NCI-H524 treated with DMSO at 0.1 percent for 48 hours (cell line): ENCODE measurements at regions not wholly inside any gene's neighbourhood (a gene's known extent, or its start where the extent isn't known, plus 50 kb on each side); places are given as distances from the start of the nearest gene placed in this dataset.
"Not testable (repeated sequence)": the region's sequence is repeated elsewhere in the genome, so short reads cannot be mapped to it uniquely, and the experiment has no call there.

Experiments used
- DNase-seq: peaks from one replicate; lab custom pipeline; 2025; lab: John Stamatoyannopoulos, UW

DNA sequence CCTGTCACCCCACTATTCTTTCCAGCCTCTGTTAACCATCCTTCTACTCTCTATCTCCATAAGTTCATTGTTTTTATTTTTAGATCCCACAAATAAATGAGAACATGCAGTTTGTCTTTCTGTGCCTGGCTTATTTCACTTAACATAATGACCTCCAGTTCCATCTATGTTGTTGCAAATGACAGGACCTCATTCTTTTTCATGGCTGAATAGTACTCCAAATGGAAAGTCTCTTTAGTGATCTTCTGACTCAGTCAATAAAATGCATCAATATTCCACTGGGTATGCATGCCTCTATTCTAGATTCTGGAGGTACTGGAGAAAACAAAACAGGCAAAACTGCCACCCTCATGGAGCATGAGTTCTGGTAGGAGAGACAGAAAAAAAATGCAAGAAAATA, 459.0 kb downstream of the XYLT1 start:
- no peak for DNase-seq

DNA sequence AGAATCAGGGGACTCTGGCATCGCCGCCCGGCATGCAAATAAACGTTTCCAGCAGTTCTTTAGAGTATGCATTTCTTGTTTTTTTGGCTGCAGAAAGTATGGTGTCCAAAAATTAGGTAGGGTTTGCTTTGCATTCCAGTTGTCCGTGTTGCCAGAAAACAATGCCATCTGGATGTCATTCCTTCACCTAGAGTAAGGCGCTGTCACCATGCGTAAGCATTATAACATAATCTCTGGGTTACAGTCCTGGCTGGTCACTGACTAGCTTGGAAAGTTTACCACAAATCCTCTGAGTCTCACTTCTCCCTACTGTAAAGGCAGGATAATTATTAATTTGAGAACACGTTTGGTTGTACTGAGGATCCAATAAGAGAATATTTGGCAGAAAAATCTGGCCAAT, 457.7 kb downstream of the XYLT1 start:
- no peak for DNase-seq

DNA sequence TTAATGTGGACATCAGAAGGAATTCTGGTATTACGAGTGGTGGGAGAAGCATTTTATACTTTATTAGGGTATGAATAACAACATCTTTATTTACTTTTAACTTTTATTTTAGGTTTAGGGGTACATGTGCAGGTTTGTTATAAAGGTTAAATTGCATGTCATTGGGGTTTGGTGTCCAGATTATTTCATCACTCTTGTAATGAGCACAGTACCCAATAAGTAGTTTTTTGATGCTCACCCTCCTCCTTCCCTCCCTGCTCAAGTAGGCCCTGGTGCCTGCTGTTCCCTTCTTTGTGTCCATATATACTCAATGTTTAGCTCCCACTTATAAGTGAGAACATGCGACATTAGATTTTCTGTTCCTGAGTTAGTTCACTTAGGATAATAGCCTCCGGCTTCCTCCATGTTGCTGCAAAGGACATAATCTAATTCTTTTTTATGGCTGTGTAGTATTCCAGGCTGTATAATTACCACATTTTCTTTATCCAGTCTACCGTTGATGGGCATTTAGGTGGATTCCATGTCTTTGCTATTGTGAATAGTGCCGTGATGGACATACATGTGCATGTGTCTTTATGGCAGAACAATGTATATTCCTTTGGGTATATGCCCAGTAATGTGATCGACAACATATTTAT, 456.2 kb downstream of the XYLT1 start:
- no peak for DNase-seq

DNA sequence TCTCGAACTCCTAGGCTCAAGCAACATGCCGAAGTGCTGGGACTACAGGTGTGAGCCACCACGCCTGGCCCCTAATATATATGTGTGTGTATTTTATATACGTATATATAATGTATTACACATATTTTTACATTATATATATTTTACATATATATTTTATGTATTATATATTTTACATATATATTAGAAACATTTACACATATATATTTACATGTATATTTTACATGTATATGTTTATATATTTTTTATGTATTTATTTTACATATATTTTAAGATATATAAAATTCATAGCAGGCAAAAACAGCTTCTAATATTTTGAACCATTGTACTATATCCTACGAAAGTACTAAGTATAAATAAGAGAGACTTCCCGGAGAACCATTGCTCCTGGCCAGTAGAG, 455.1 kb downstream of the XYLT1 start:
- DNase-seq = no peak

DNA sequence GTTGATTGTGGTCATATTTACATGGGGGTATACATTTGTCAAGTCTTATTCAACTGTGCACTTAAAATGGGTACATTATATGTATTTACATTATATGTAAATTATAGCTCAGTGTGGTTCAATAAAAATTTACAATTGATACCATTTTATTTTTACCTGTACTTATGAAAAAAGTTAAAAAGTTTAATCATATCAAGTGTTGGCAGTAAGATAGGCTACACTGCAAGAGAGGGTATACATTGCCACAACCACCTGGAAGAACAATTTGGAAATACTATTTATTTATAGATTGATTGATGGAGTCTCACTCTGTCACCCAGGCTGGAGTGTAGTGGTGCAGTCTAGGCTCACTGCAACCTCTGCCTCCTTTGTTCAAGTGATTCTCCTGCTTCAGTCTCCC, 453.3 kb downstream of the XYLT1 start:
- DNase-seq = no peak

DNA sequence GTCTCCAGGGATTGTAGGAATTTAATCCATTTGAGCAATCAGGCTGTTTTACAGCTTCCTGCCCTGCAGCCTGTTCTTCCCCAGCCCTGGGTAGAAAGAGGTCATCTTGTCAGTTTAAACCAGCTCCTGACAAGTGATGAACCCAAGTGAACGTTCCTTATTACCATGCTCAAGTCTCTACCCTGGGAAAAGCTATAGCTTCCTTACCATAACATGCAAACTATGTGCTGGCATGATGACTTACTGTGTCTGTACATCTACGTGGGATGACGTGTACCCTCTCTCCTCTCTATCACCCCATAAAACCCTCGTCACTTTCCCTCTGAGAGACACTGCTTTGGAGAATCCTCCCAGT, 452.2 kb downstream of the XYLT1 start:
- DNase-seq = no peak

DNA sequence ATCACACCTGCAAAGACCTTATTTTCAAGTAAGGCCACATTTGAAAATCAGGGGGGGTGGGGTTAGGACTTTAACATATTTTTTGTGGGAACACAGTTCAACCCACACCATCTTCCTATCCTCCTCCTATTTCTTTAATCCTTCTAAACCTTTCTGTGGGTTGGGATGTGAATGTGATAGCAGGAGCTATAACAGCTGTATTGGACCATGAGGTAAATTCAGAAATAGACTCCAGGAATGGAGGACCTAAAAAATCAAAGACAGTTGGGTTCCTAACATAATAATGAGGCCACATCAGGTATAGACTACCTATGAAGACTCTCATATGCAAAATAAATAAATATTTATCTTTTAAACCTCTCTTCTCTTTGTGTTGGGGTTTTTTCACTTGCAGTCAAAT, 451.4 kb downstream of the XYLT1 start:
- no peak for DNase-seq

DNA sequence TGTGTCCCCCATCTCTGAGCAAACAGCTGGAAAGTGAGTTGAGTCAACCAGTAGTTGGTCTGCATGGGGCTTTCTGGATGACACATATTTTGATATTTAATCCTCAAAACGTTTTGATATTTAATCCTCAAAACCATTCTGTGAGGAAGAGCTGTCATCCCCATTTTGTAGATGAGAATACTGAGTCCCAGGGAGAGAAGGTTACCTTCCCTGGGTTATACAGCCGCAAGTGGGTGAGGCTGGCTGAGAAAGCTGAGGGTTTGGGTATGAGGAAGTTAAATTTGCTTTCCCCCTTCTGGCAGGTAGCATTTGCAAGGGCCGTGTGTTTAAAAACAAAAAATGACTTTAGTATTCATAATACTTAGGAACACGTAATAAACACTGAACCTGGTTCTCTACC, 447.2 kb downstream of the XYLT1 start:
- no peak for DNase-seq

DNA sequence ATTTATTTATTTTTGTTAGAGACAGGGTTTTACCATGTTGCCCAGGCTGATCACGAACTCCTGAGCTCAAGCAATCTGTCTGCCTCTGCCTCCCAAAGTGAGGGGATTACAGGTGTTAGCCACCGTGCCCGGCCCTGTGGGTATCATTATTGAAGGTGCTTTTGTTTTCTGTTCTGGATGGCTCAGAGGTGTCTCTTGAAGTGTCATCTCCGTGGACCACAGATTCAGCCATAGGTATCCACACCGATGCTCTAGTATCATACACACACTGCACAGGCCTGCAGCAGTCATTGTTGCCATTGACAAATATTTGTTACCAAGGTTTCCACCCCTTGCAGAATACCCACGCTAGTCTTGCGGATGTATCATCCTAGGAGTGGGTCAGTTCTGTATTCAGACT, 446.2 kb downstream of the XYLT1 start:
- DNase-seq = no peak

DNA sequence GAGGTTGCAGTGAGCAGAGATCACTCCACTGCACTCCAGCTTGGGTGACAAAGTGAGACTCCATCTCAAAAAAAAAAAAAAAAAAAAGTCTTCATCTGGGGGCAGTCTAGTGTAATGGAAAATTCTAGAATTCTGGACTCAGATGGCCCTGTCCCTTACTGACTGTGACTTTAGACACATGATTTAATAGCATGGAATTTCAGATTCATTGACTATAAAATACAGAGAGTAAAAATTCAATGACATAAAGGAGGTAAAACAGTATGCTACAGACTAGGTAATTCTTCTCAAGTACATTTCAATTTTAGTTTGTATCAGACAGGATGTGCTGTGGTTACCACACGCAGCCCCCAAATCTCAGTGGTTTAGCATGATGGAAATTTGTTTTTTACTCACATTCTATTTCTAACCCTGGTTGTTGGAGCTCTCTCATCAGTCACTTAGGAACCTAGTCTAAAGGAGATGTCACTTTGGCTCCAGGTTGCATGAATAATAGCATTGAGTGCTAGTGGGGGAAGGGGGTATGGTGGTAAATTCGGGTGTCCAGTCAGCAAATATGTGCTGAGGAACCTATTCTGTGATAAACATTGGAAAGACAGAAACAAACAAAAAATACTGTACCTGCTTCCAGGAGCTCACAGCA, 444.0 kb downstream of the XYLT1 start:
- no peak for DNase-seq

DNA sequence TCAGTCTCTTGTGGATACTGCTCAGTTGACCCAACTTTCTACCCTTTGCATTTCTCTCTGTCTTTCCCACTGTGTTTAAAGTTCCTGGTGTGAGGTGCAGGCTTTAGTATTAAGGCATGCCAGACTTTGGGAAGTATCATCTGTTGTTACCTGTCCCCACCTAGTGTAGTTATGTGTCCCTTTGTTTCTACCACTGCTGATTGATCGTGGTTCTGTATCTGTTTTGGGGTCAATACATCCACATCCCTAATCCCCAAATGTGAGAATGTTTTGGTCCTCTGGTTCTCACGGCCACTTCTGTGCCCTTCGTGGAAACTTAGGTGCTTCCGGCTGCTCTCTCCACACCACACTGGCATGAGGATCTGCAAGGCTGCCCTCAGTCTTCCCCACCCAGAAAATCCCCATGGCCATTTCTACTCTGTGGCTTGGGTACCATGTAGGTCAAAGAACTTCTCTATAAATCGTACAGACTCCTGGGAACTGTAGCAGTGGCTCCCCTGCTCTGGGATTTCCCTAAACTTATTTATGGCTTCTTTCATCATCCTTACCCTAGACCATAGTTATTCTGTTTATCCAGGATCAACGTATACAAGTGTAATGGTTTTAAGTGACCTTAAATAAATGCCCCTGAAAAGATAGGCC, 443.2 kb downstream of the XYLT1 start:
- DNase-seq = no peak

DNA sequence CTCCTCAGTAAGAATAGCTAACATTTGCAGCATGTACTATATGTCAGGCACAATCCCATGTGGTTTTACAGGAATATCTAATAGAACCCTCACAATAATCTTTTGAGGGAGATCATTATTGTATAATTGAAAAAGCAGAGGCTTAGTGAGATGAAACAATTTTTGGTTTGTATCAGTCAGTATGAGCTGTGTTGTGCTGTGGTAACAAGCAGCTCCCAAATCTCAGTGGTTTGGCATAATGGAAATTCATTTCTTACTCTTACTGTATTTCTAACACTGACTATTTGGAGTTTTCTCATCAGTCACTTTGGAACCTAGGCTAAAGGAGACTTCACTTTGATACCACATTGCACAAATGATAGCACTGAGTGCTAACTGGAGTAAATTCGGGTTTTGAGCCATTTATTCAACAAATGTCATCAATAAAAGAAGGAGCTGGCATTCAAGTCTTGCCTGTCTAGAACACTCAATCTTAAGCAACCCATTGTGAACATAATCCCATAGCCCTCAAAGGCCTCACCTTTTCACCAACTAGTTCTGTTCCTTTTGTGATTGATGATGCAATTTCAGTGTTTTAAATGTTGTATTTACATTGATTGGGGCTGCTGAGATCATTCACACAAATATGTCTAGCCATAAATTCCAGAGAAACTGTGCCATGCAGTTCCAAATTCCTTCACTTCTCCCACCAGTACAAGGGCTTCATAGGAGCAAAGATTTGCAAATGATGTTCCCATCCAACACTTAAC, 441.0 kb downstream of the XYLT1 start:
- DNase-seq = no peak

DNA sequence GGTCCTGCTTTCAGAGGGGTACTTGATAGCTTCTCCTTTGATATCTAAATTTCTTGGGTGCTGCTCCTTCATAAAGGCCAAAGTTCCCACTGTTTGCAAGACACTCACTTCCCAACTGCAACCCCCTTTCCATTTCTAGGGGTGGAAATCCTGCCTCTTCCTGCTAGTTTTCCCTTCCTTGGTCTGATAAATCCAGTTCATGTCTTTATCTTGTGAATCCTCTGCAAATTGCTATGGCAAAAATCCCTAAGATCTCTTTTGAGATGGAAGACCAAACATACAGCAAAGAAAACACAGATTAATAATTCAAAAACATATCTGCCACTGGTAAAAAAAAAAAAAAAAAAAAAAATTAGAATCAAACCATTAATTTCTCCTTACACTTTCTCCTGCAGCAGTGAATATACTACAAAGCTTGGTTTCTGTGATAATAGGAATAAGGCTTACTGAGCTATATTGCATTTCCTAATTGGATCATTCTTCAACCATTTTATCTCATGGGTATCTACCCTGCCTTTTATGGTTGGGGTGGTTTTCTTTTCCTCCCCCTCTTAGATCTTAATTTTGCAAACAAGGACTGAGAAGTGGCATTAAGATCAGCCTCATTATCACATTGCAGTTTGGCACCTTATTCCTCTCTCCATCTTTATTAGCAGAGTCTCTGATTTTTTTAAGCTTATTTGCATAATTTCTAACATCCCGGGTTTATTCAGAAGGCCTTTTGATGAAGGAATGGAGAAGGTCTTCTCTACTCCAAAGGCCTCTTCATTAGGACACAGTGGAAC, 439.1 kb downstream of the XYLT1 start:
- DNase-seq = no peak

DNA sequence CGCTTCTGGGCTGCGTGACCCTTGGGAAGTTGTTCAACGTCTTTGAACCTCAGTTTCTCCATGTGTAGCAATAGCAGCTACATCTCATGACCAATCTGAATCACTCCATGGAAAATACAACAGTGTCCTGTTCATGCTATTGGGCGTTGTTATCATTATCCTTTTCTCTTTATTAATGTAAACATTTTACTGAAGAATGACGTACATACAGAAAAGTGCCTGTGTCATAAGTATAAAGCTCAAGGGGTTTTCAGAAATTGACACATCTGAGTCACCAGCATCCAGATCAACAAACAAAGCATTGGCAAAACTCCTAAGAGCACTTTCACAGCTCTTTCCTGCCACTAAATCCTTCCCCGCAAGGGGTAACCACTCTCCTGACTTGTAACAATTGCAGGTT, 438.4 kb downstream of the XYLT1 start:
- no peak for DNase-seq

DNA sequence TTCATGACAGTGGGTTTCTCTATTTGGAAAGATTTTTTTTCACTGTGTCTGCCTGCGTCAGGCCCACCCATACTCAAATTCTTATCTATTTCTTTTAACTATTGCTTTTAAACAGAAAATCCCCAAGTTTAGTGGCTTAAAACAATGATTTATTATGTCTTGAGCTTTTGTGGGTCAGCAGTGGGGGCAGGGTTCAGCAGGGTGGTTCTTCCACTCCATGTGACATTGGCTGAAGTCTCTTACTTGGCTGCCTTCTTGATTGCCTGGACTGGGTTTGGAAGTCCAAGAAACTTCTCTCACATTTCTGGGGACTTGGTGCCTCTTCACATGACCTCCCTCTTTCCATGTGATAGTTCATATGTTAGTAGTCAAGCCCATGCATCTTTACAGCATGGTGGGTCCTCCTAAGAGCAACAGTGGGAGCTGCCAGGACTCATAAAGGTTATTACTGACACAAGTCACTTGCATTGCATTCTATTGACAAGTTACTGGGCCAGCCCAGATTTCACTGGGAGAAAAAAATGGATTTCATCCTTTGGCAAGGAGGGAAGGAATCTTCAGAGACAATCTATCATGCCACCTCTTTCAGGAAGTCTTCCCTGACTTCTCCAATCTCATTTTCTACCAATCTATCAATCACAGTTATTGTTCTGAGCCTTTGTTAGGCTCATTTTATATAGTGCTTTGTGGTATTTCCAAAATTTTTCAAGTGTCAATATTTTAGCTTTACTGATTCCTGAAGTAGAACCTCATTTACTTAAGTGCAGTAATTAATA, 436.1 kb downstream of the XYLT1 start:
- DNase-seq = no peak

DNA sequence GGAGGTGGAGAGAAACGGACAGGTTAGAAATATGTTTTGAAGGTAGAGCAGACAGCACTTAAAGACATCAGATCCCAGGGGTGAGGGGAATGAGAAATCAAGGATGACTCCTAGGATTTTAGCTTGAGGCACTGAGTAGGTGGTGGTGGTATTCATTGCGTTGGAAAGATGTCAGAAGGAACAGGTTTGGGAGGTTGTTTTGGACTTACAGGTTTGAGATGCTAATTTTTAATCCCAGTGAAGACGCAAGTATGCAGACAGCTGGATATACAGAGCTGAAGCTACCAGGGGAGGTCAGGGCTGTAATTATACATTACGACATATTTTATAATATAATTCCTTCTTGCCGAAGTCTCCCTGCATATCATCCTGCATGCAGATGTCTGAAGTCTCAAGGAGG, 433.3 kb downstream of the XYLT1 start:
- DNase-seq = no peak

DNA sequence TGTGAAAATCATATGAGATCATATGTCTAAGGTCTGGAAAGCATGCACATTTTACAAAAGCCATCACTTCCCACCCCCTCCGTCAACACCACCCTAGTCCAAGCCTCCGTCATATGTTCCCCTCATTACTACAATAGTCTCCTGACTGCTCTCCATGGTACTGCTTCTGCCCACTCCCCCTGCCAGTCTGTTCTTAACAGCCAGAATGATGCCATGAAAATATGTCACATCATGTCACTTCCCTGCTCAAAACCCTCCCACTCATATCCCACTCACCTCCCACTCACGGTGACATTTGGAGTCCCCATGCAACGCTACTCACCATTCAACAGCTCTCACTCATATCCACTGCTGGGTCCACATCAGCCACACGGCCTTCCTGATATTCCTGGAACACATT, 432.3 kb downstream of the XYLT1 start:
- no peak for DNase-seq

DNA sequence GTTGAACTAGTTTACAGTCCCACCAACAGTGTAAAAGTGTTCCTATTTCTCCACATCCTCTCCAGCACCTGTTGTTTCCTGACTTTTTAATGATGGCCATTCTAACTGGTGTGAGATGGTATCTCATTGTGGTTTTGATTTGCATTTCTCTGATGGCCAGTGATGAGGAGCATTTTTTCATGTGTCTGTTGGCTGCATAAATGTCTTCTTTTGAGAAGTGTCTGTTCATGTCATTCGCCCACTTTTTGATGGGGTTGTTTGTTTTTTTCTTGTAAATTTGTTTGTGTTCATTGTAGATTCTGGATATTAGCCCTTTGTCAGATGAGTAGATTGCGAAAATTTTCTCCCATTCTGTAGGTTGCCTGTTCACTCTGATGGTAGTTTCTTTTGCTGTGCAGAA, 421.7 kb downstream of the XYLT1 start:
- not testable (repeated sequence) for DNase-seq

DNA sequence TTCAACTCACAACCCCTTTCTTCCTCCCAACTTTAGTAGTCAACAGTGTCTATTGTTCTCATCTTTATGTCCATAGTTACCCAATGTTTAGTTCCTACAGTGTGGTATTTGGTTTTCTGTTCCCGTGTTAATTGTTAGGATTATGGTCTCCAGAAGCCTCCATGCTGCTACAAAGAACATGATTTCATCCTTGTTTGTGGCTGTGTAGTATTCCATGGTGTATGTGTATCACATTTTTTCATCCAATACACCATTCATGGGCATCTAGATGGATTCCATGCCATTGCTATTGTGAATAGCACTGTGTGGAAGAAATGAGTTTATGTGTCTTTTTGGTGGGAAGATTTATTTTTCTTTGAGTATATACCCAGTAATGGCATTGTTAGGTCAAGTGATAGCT, 420.3 kb downstream of the XYLT1 start:
- DNase-seq = no peak
